ENCODE measurements at regions not wholly inside any gene's neighbourhood (a gene's known extent, or its start where the extent isn't known, plus 50 kb on each side); places are given as distances from the start of the nearest gene placed in this dataset.

- TF ChIP-seq POLR2A (IDR thresholded peaks at IDR 0.05) (no peak), CTCF (IDR thresholded peaks at IDR 0.05) (peak; percentile 57 to 89 (median 70))
These were observed 211.6 kb downstream of the MSX2 start for GRCh38 chr5:174935854-174936474.
